PFSK-1 (cell line): ENCODE measurements at regions not wholly inside any gene's neighbourhood (a gene's known extent, or its start where the extent isn't known, plus 50 kb on each side); places are given as distances from the start of the nearest gene placed in this dataset.

ENCODE experiments used
- POLR2AphosphoS5 ChIP-seq: IDR thresholded peaks from 2 replicates; pipeline ENCODE4 v1.6.1; 2012; ENCODE audit warnings: low read depth, mild to moderate bottlenecking, control low read depth, low read length, moderate library complexity
- REST ChIP-seq, 2 experiments: IDR thresholded peaks; 2 replicates each; pipeline versions ENCODE4 v1.6.1 to v1.8.0; 2011 to 2012; ENCODE audit warnings: low read depth in 2 of 2, low read length in 2 of 2, control low read depth in 1 of 2, inconsistent platforms in 1 of 2, mild to moderate bottlenecking in 1 of 2, moderate library complexity in 1 of 2; ENCODE audit not compliant: insufficient read depth in 1 of 2
- SIN3A ChIP-seq: IDR thresholded peaks from 2 replicates; pipeline ENCODE4 v1.6.1; 2012; ENCODE audit warnings: mild to moderate bottlenecking, low read length, moderate library complexity, borderline replicate concordance; ENCODE audit not compliant: insufficient read depth
- TAF1 ChIP-seq: IDR thresholded peaks from 2 replicates; pipeline ENCODE4 v1.6.1; 2012; ENCODE audit warnings: low read length, control low read depth, borderline replicate concordance; ENCODE audit not compliant: insufficient read depth

DNA sequence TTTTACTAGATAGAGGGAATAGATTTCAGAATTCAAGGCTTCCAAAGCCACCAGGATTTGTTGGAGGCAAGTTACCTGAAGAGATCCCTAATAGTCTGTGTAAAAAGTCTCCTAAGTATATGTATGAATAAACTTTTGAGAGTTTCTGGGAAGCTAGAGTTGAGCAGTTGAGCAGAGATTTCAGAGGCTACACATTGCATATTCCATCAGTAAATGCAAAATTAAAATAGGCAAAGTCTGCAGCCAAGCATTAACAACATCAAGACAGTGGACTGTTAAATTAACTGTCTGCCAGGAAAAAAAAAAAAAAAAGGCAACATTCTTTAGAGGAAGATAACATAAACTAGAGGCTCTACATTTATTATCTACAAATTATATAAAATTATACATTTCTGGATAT, 420.4 kb upstream of the TMEFF2 start:
- TF ChIP-seq POLR2AphosphoS5, result no peak
- no peak for TF ChIP-seq TAF1
- TF ChIP-seq SIN3A, result no peak
- no peak for TF ChIP-seq REST (IDR thresholded peaks at IDR 0.05; ENCODE audit: insufficient read depth in 1 of 2, low read depth in 2 of 2, low read length in 2 of 2)
